MG63 (cell line): ENCODE measurements at regions not wholly inside any gene's neighbourhood (a gene's known extent, or its start where the extent isn't known, plus 50 kb on each side); places are given as distances from the start of the nearest gene placed in this dataset.

ENCODE experiments used
- DNase-seq: peaks from one replicate; pipeline ENCODE4 v3.0.0-alpha.2; 2020
- H3K27me3 ChIP-seq: fragments of 250-450 bp; sonication (Bioruptor Pico); 2 replicates; pipeline ENCODE4 v1.5.1; 2020; ENCODE audit warnings: mild to moderate bottlenecking, moderate library complexity
- H3K36me3 ChIP-seq: fragments of 250-450 bp; sonication (Bioruptor Pico); 2 replicates; pipeline ENCODE4 v1.5.1; 2020; ENCODE audit warnings: mild to moderate bottlenecking, moderate library complexity
- H3K4me3 ChIP-seq: fragments of 250-450 bp; sonication (Bioruptor Pico); 2 replicates; pipeline ENCODE4 v1.5.1; 2020; ENCODE audit warnings: mild to moderate bottlenecking, moderate library complexity
- H3K9me3 ChIP-seq: fragments of 250-450 bp; sonication (Bioruptor Pico); 2 replicates; pipeline ENCODE4 v1.5.1; 2020; ENCODE audit warnings: mild to moderate bottlenecking, moderate library complexity

DNA sequence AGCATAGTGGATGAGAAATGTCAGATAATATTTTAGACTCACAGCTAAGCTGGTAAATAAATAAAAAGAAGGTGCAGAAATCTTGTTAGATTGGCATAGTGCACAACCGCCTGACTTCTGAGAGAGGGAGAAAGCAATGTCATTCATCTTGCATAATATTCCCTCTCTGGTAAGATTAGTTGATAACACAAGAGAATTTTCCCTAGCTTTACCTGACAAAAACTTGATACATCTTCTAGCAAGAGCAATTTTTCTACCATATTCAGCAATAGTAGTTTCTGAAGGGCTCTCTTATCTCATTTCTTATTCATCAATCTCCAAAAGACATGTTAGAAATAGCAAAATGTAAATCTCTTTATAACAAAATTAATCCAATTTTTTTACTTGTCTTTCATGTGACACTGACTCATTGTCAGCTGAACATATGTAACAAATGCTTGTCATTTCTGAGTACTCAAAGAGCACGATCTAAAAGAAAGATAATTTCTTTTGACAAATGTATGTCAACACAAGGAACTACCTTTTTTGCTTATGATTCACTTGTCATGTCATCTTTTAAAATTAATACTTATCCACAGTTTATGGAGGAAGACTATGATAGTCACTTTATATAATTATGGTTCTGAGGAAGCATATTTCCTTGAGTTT is 240.0 kb downstream of the ARAP2 start:
- Histone ChIP-seq H3K4me3 (no peak overlapping the region), H3K9me3 (no peaks in the 10 kb centered on the region), H3K36me3 (no peaks in the 10 kb centered on the region), H3K27me3 (no peaks in the 10 kb centered on the region)
- DNase-seq = no peak

DNA sequence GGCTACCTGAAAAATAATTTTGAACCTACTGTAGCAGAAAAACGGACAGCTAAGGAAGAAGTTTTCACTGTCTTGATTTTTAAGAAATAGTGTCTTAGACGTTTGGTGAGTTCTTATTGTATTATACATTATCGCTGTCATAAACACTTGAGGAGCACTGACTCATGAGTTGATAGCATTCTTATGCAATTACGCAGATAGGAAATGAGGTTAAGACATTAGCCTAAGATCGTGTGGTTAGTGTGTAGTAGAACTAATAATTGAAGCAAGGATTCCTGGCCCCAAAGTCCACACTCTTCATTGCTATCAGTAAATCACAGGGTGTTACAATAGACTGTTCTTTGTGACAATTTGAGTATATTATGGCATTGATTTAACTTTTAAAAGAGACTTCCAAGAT is 238.1 kb downstream of the ARAP2 start:
- Histone ChIP-seq H3K27me3 (no peaks in the 10 kb centered on the region), H3K9me3 (no peaks in the 10 kb centered on the region), H3K36me3 (no peaks in the 10 kb centered on the region), H3K4me3 (no peak overlapping the region)
- DNase-seq = no peak

DNA sequence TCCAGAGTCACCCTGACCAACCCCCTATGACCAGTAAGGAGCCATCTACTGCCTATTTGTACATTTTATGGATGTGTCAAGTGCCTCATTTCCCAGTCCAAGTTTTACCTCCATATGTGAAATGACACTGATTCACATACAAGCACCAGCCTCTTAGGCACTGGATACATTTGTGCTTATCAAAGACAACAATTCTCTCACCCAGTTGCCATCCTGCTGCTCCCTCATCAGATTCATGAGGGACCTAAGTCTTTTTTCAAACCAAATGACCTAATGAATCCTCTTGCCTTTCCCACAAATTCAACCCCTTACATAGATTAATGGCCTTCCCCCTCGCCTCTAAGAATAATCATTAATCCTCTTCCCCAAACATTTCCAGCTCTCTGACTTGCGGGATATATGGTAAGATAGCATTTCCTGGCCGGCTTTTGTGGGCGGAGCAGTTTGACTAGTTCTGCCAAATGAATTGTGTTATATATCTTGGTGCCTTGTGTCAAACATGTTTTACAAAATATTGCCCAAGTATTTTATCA is 233.9 kb downstream of the ARAP2 start:
- no peaks in the 10 kb centered on the region for H3K36me3 ChIP-seq
- no peak for DNase-seq
- no peak overlapping the region for H3K4me3 ChIP-seq
- no peaks in the 10 kb centered on the region for H3K9me3 ChIP-seq
- no peaks in the 10 kb centered on the region for H3K27me3 ChIP-seq

DNA sequence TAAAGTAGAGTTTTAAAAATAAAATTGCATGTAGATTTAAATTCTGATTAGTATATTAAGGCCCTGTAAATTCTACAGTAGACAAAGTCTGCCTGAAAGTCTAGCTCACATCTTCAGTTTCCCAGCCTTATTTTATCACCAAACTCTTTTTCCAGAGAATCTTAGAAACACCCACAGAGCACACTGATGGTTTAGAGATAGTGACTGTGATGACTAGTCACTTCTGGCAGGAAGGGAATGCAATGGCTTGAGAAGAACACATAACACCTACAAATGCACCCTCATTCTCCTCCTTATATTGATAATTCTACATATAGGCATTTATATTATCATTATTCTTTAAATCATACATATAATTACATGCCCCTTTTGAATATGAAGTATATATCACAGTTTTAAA is 232.9 kb downstream of the ARAP2 start:
- no peaks in the 10 kb centered on the region for H3K9me3 ChIP-seq
- H3K36me3 ChIP-seq = no peaks in the 10 kb centered on the region
- H3K4me3 ChIP-seq = no peak overlapping the region
- DNase-seq = no peak
- no peaks in the 10 kb centered on the region for H3K27me3 ChIP-seq

DNA sequence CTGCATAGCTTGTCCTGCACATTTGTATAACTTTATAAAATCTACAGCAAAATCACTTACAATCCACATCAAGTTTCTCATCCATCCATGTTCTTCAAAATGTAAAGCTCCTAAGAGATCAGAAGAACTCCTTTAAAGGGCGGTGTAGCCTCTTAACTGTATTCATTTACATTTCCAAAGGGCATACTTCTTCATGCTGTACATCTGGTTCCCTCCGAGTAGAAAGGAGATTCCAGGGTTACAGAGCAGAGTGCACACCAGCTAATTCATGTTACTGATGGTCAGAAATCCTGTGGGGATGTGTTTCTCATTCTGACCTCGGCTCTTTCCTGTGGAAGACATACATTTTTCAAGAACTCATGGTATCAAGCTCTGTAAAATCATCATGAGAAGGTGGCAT is 231.8 kb downstream of the ARAP2 start:
- Histone ChIP-seq H3K4me3 (no peak overlapping the region), H3K36me3 (no peaks in the 10 kb centered on the region), H3K27me3 (no peaks in the 10 kb centered on the region), H3K9me3 (no peaks in the 10 kb centered on the region)
- no peak for DNase-seq

DNA sequence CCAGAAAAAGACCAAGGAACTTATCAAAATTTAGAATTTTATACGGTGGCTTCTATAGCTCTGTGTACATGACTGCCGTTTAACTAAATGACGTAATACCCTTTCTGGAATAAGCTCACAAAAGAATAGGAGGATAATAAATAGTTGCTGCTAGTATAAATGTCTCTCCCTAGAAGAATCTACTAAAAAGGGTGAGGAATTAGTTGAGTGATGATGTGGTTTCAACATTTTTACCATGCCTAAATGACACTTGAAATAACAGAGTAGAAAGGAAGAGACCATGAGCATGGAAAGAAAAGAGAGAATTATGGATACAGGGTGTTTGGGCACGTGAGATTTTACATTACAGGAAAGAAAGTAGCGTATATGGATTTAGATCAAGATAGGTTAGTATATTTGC is 231.1 kb downstream of the ARAP2 start:
- no peak overlapping the region for H3K4me3 ChIP-seq
- DNase-seq = no peak
- H3K27me3 ChIP-seq = no peaks in the 10 kb centered on the region
- no peaks in the 10 kb centered on the region for H3K36me3 ChIP-seq
- H3K9me3 ChIP-seq = no peaks in the 10 kb centered on the region
